IMR-90 (cell line): ENCODE measurements at regions not wholly inside any gene's neighbourhood (a gene's known extent, or its start where the extent isn't known, plus 50 kb on each side); places are given as distances from the start of the nearest gene placed in this dataset.
"Not testable (repeated sequence)": the region's sequence is repeated elsewhere in the genome, so short reads cannot be mapped to it uniquely, and the experiment has no call there.

ENCODE experiments used
- BHLHE40 ChIP-seq: fragments of 150-350 bp; IDR thresholded peaks from 2 replicates; pipeline ENCODE4 v1.6.1; 2016; ENCODE audit warnings: mild to moderate bottlenecking, low read depth, low read length
- CEBPB ChIP-seq: IDR thresholded peaks from 2 replicates; pipeline ENCODE4 v1.6.1; 2012; ENCODE audit warnings: low read depth, low read length, improper control_type of control experiment
- CTCF ChIP-seq: conservative IDR thresholded peaks from 2 replicates; pipeline ENCODE4 v1.5.1; 2012; ENCODE audit warnings: mild to moderate bottlenecking, low read depth, low read length, improper control_type of control experiment
- FOS ChIP-seq: fragments of 150-350 bp; IDR thresholded peaks from 2 replicates; pipeline ENCODE4 v1.6.1; 2016; ENCODE audit warnings: low read depth, low read length
- MAFK ChIP-seq: IDR thresholded peaks from 2 replicates; pipeline ENCODE4 v1.6.1; 2012; ENCODE audit warnings: low read depth, low read length, improper control_type of control experiment
- NFE2L2 ChIP-seq: fragments of 150-350 bp; IDR thresholded peaks from 2 replicates; pipeline ENCODE4 v1.6.1; 2016; ENCODE audit warnings: low read depth, mild to moderate bottlenecking, low read length
- POLR2A ChIP-seq: IDR thresholded peaks from 2 replicates; pipeline ENCODE4 v1.6.1; 2012; ENCODE audit warnings: mild to moderate bottlenecking, low read depth, low read length
- RFX5 ChIP-seq: IDR thresholded peaks from 2 replicates; pipeline ENCODE4 v1.8.0; 2012; ENCODE audit warnings: low read depth, mild to moderate bottlenecking, low read length, moderate library complexity
- USF2 ChIP-seq: fragments of 150-350 bp; IDR thresholded peaks from 2 replicates; pipeline ENCODE4 v1.6.1; 2017; ENCODE audit warnings: mild to moderate bottlenecking, antibody characterized with exemption, low read length, low read depth

- TF ChIP-seq CTCF, BHLHE40, RFX5, POLR2A, FOS, MAFK, NFE2L2, CEBPB, USF2: not testable (repeated sequence)
Measured at GRCh38 chr9:39487477-39487876, 132.0 kb downstream of the SPATA31A1 start.
